Mesothelial cell of epicardium (in vitro differentiated cells): ENCODE measurements at regions not wholly inside any gene's neighbourhood (a gene's known extent, or its start where the extent isn't known, plus 50 kb on each side); places are given as distances from the start of the nearest gene placed in this dataset.

Experiments used
- DNase-seq, 2 experiments: peaks; one replicate each; pipeline ENCODE4 v3.0.0; 2021; ENCODE audit warnings: low spot score in 2 of 2; ENCODE audit not compliant: unreplicated experiment in 2 of 2
- H3K27ac Mint-ChIP-seq: 2 replicates; pipeline ENCODE4 v1.8.0; 2021; ENCODE audit warnings: mixed read lengths
- H3K27me3 Mint-ChIP-seq: 2 replicates; pipeline ENCODE4 v1.8.0; 2021; ENCODE audit warnings: low read depth, mixed read lengths
- H3K36me3 Mint-ChIP-seq: 2 replicates; pipeline ENCODE4 v1.8.0; 2021; ENCODE audit warnings: mixed read lengths
- H3K4me1 Mint-ChIP-seq: 2 replicates; pipeline ENCODE4 v1.8.0; 2021; ENCODE audit warnings: mixed read lengths
- H3K4me3 Mint-ChIP-seq: 2 replicates; pipeline ENCODE4 v1.8.0; 2021; ENCODE audit warnings: mild to moderate bottlenecking, moderate library complexity, mixed read lengths
- H3K9me3 Mint-ChIP-seq: 2 replicates; pipeline ENCODE4 v1.8.0; 2021; ENCODE audit warnings: mixed read lengths
- TF ChIP-seq, protein P1 (sequence below): fragments of 200-600 bp; sonication (generic); IDR thresholded peaks from one replicate; pipeline ENCODE4 v1.5.0; 2021; ENCODE audit warnings: antibody characterized with exemption; ENCODE audit not compliant: unreplicated experiment

- DNase-seq: no peak
- Mint-ChIP-seq H3K4me1 (peaks cover 2% of the 10 kb centered on the region), H3K9me3 (no peaks in the 10 kb centered on the region), H3K27me3 (no peaks in the 10 kb centered on the region), H3K27ac (no peak overlapping the region), H3K4me3 (no peak overlapping the region), H3K36me3 (no peaks in the 10 kb centered on the region)
- TF ChIP-seq, protein P1, sequence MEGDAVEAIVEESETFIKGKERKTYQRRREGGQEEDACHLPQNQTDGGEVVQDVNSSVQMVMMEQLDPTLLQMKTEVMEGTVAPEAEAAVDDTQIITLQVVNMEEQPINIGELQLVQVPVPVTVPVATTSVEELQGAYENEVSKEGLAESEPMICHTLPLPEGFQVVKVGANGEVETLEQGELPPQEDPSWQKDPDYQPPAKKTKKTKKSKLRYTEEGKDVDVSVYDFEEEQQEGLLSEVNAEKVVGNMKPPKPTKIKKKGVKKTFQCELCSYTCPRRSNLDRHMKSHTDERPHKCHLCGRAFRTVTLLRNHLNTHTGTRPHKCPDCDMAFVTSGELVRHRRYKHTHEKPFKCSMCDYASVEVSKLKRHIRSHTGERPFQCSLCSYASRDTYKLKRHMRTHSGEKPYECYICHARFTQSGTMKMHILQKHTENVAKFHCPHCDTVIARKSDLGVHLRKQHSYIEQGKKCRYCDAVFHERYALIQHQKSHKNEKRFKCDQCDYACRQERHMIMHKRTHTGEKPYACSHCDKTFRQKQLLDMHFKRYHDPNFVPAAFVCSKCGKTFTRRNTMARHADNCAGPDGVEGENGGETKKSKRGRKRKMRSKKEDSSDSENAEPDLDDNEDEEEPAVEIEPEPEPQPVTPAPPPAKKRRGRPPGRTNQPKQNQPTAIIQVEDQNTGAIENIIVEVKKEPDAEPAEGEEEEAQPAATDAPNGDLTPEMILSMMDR: no peak
These were observed 52.0 kb upstream of the GADD45A start for GRCh38 chr1:67632811-67633655.

DNA sequence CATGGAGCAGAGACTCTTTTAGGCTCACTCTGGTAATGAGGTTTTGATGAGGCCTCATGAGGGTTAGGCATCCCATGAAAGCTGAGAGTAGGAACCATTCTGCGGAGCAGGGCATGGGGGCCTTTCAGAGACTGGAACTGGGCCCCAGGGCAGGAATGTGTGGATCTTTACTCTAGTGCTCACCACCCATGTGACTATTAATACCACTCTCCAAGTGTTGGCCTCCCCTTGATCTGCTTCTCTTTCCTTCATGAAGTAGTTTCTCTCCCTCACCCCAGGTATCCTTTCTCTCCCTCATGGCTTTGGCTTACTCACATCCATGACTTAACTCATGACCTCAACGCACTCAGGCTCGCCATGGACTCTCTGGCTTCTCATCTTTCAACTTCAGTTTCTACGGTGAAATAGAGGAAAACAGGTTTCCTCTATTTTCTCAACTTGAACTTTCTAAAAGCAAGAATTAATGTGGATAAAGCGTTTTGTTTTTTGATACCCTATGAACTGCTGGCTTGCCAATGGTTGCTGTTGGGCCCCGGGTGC is 50.5 kb upstream of the GADD45A start:
- H3K9me3 Mint-ChIP-seq: no peaks in the 10 kb centered on the region
- H3K27ac Mint-ChIP-seq: no peak overlapping the region
- TF ChIP-seq, protein P1: no peak
- H3K4me3 Mint-ChIP-seq: no peak overlapping the region
- no peak for DNase-seq
- no peaks in the 10 kb centered on the region for H3K27me3 Mint-ChIP-seq
- H3K4me1 Mint-ChIP-seq: peaks cover 2% of the 10 kb centered on the region
- no peaks in the 10 kb centered on the region for H3K36me3 Mint-ChIP-seq

- no peak for DNase-seq
- H3K9me3 Mint-ChIP-seq: no peaks in the 10 kb centered on the region
- no peaks in the 10 kb centered on the region for H3K36me3 Mint-ChIP-seq
- TF ChIP-seq, protein P1: no peak
- peaks cover 2% of the 10 kb centered on the region for H3K4me1 Mint-ChIP-seq
- no peak overlapping the region for H3K27ac Mint-ChIP-seq
- no peak overlapping the region for H3K4me3 Mint-ChIP-seq
- H3K27me3 Mint-ChIP-seq: no peaks in the 10 kb centered on the region
These were observed 49.8 kb upstream of the GADD45A start for GRCh38 chr1:67635055-67635809.
